CD14-positive monocyte (primary cell): ENCODE measurements at regions not wholly inside any gene's neighbourhood (a gene's known extent, or its start where the extent isn't known, plus 50 kb on each side); places are given as distances from the start of the nearest gene placed in this dataset.

Experiments used
- DNase-seq, 3 donors: peaks; one replicate each; pipeline ENCODE4 v3.0.0-alpha.2; 2011 to 2022
- H2AFZ ChIP-seq: 2 replicates; pipeline ENCODE4 v1.6.0; 2012; ENCODE audit warnings: mild to moderate bottlenecking, low read depth, low read length, inconsistent platforms; ENCODE audit not compliant: insufficient read depth, poor library complexity, severe bottlenecking
- H3K27ac ChIP-seq, 2 donors: 1 replicate in 1 of 2; 2 replicates in 1 of 2; pipeline ENCODE4 v1.5.1; 2012 to 2013; ENCODE audit warnings: low read length in 2 of 2, control low read depth in 1 of 2, inconsistent platforms in 1 of 2, low read depth in 1 of 2, mild to moderate bottlenecking in 1 of 2
- H3K27me3 ChIP-seq, 2 donors: one replicate each; pipeline versions ENCODE4 v1.6.0 to v1.6.1; 2011 to 2013; ENCODE audit warnings: low read length in 2 of 2; ENCODE audit not compliant: control insufficient read depth in 2 of 2, insufficient read depth in 2 of 2
- H3K36me3 ChIP-seq, 2 donors: replicated peaks in 1 of 2; 1 replicate in 1 of 2; 2 replicates in 1 of 2; pipeline versions ENCODE4 v1.5.1 to v1.6.1; 2012 to 2013; ENCODE audit warnings: low read length in 2 of 2, control low read depth in 1 of 2, inconsistent platforms in 1 of 2, mild to moderate bottlenecking in 1 of 2; ENCODE audit not compliant: insufficient read depth in 2 of 2, control insufficient read depth in 1 of 2
- H3K4me1 ChIP-seq, 2 donors: 1 replicate in 1 of 2; 2 replicates in 1 of 2; pipeline versions ENCODE4 v1.5.1 to v1.6.1; 2012 to 2013; ENCODE audit warnings: low read length in 2 of 2, control low read depth in 1 of 2, inconsistent platforms in 1 of 2, mild to moderate bottlenecking in 1 of 2, moderate library complexity in 1 of 2; ENCODE audit not compliant: insufficient read depth in 2 of 2, control insufficient read depth in 1 of 2
- H3K4me2 ChIP-seq: replicated peaks from 2 replicates; pipeline ENCODE3; 2012; ENCODE audit warnings: low read length, moderate library complexity, mild to moderate bottlenecking; ENCODE audit not compliant: poor library complexity, severe bottlenecking; ENCODE audit errors: extremely low read depth
- H3K4me3 ChIP-seq, 3 experiments: fragments of 200-600 bp in 1 of 3; sonication (generic) in 1 of 3; replicated peaks in 1 of 3; 1 replicate in 2 of 3; 2 replicates in 1 of 3; pipeline ENCODE4 v1.5.1; 2011 to 2013; ENCODE audit warnings: low read length in 3 of 3, mild to moderate bottlenecking in 3 of 3, control low read depth in 2 of 3, low read depth in 2 of 3, inconsistent platforms in 1 of 3, moderate library complexity in 1 of 3
- H3K79me2 ChIP-seq: 2 replicates; pipeline ENCODE4 v1.6.0; 2012; ENCODE audit warnings: mild to moderate bottlenecking, control low read depth, inconsistent platforms, low read length, moderate library complexity; ENCODE audit not compliant: insufficient read depth
- H3K9ac ChIP-seq: 2 replicates; pipeline ENCODE4 v1.6.0; 2017; ENCODE audit warnings: low read length, mild to moderate bottlenecking; ENCODE audit not compliant: insufficient read depth, poor library complexity, severe bottlenecking
- H3K9me3 ChIP-seq, 2 donors: replicated peaks in 1 of 2; 1 replicate in 1 of 2; 2 replicates in 1 of 2; pipeline versions ENCODE4 v1.5.1 to v1.6.1; 2012 to 2013; ENCODE audit warnings: low read length in 2 of 2, control low read depth in 1 of 2; ENCODE audit not compliant: control insufficient read depth in 1 of 2, insufficient read depth in 1 of 2
- H4K20me1 ChIP-seq: 2 replicates; pipeline ENCODE4 v1.6.0; 2012; ENCODE audit warnings: mild to moderate bottlenecking, low read length, control low read depth, moderate library complexity; ENCODE audit not compliant: insufficient read depth
- H3K27ac Mint-ChIP-seq, 7 donors: one replicate each; pipeline ENCODE4 v1.8.0; 2020; ENCODE audit warnings: mild to moderate bottlenecking in 7 of 7, mixed read lengths in 7 of 7, moderate library complexity in 6 of 7, inconsistent platforms in 2 of 7
- H3K27me3 Mint-ChIP-seq, 3 donors: one replicate each; pipeline ENCODE4 v1.8.0; 2021 to 2022; ENCODE audit warnings: low read depth in 3 of 3, mild to moderate bottlenecking in 3 of 3, mixed read lengths in 3 of 3, moderate library complexity in 3 of 3, inconsistent platforms in 1 of 3
- H3K36me3 Mint-ChIP-seq, 2 donors: one replicate each; pipeline ENCODE4 v1.8.0; 2020; ENCODE audit warnings: mixed read lengths in 2 of 2, inconsistent platforms in 1 of 2, mild to moderate bottlenecking in 1 of 2
- H3K4me1 Mint-ChIP-seq: one replicate; pipeline ENCODE4 v1.8.0; 2020; ENCODE audit warnings: mild to moderate bottlenecking, mixed read lengths
- H3K4me3 Mint-ChIP-seq, 2 donors: one replicate each; pipeline ENCODE4 v1.8.0; 2020; ENCODE audit warnings: mild to moderate bottlenecking in 2 of 2, mixed read lengths in 2 of 2, moderate library complexity in 1 of 2
- H3K9me3 Mint-ChIP-seq, 7 donors: one replicate each; pipeline ENCODE4 v1.8.0; 2020 to 2022; ENCODE audit warnings: mixed read lengths in 7 of 7, mild to moderate bottlenecking in 6 of 7, moderate library complexity in 6 of 7, inconsistent platforms in 2 of 7
- CTCF ChIP-seq: fragments of 200-600 bp; IDR thresholded peaks from one replicate; pipeline ENCODE4 v1.8.0; 2022; ENCODE audit warnings: antibody characterized with exemption, mild to moderate bottlenecking
- WGBS: methylation state at CpG from one replicate; pipeline ENCODE4 v1.1.5; 2013; ENCODE audit warnings: missing lambda C conversion rate; ENCODE audit not compliant: insufficient coverage; 5-methylcytosine and 5-hydroxymethylcytosine counted together
- intact Hi-C, 2 donors: fragments of 100-400 bp; cut with micrococcal nuclease; formaldehyde crosslinking; loops; one replicate each; pipeline versions ENCODE4 v1.15.0 to v1.15.1; 2023

- peaks cover 0 to 2% (median 0%) of the 10 kb centered on the region in 3 donors for H3K27me3 Mint-ChIP-seq
- H3K4me2 ChIP-seq: no peak overlapping the region
- no peak for TF ChIP-seq CTCF
- H3K27ac ChIP-seq: no peak overlapping the region
- no peak for DNase-seq
- H3K4me3 Mint-ChIP-seq: no peak overlapping the region
- H3K36me3 Mint-ChIP-seq: no peaks in the 10 kb centered on the region
- H3K4me3 ChIP-seq: no peak overlapping the region
- H3K27me3 ChIP-seq: no peaks in the 10 kb centered on the region
- H3K9ac ChIP-seq: no peak overlapping the region
- no peaks in the 10 kb centered on the region for H3K4me1 Mint-ChIP-seq
- H3K79me2 ChIP-seq: no peaks in the 10 kb centered on the region
- no peak overlapping the region for H2AFZ ChIP-seq
- H4K20me1 ChIP-seq: no peaks in the 10 kb centered on the region
- H3K27ac Mint-ChIP-seq: no peak overlapping the region
- H3K4me1 ChIP-seq: no peaks in the 10 kb centered on the region
- WGBS: no CpG with 5 or more reads among the region's 1 CpG
- no peaks in the 10 kb centered on the region for H3K36me3 ChIP-seq
- peaks cover 0 to 3% (median 0%) of the 10 kb centered on the region in 7 donors for H3K9me3 Mint-ChIP-seq
- intact Hi-C loops: no loop called here
- no peaks in the 10 kb centered on the region for H3K9me3 ChIP-seq
These were observed 390.9 kb upstream of the FANCL start for GRCh38 chr2:58631986-58632385.

GRCh38 chr2:58629545-58630119, 388.5 kb upstream of the FANCL start:
- Histone ChIP-seq H2AFZ (no peak overlapping the region), H3K27me3 (no peaks in the 10 kb centered on the region), H3K27ac (no peak overlapping the region), H4K20me1 (no peaks in the 10 kb centered on the region), H3K4me1 (no peaks in the 10 kb centered on the region), H3K4me3 (no peak overlapping the region), H3K36me3 (no peaks in the 10 kb centered on the region), H3K4me2 (no peak overlapping the region), H3K9me3 (peaks cover 0 to 3% of the 10 kb centered on the region in 2 donors), H3K79me2 (no peaks in the 10 kb centered on the region), H3K9ac (no peak overlapping the region)
- Mint-ChIP-seq H3K4me1 (no peaks in the 10 kb centered on the region), H3K4me3 (no peak overlapping the region), H3K36me3 (no peaks in the 10 kb centered on the region), H3K9me3 (peaks cover 0 to 5% (median 0%) of the 10 kb centered on the region in 7 donors), H3K27me3 (peaks cover 0 to 4% (median 2%) of the 10 kb centered on the region in 3 donors), H3K27ac (no peak overlapping the region)
- TF ChIP-seq CTCF: no peak
- no CpG with 5 or more reads among the region's 4 CpGs for whole genome bisulfite sequencing
- intact Hi-C loops: no loop called here
- DNase-seq: no peak
